Prostate gland (tissue), 2 donors: ENCODE measurements at regions not wholly inside any gene's neighbourhood (a gene's known extent, or its start where the extent isn't known, plus 50 kb on each side); places are given as distances from the start of the nearest gene placed in this dataset.

Source experiments
- DNase-seq: peaks from one replicate; pipeline ENCODE4 v3.0.0-alpha.2; 2019; ENCODE audit warnings: low spot score
- H3K27ac ChIP-seq, 2 donors: fragments of 200-600 bp; sonication (generic); 2 replicates each; pipeline ENCODE4 v1.5.1; 2017 to 2019
- H3K27me3 ChIP-seq: fragments of 200-600 bp; sonication (generic); replicated peaks from 2 replicates; pipeline ENCODE4 v1.5.1; 2019; ENCODE audit not compliant: insufficient read depth
- H3K36me3 ChIP-seq, 2 donors: fragments of 200-600 bp; sonication (generic); 1 replicate in 1 of 2; 2 replicates in 1 of 2; pipeline versions ENCODE4 v1.5.1 to v1.8.1; 2017 to 2019
- H3K4me1 ChIP-seq: fragments of 200-600 bp; sonication (generic); replicated peaks from 2 replicates; pipeline ENCODE4 v1.5.1; 2019
- H3K4me3 ChIP-seq, 2 donors: fragments of 200-600 bp; sonication (generic); 2 replicates each; pipeline ENCODE4 v1.5.1; 2017 to 2019
- H3K9me3 ChIP-seq: fragments of 200-600 bp; sonication (generic); 2 replicates; pipeline ENCODE4 v1.5.1; 2017
- POLR2A ChIP-seq: fragments of 450-650 bp; IDR thresholded peaks from one replicate; pipeline ENCODE4 v1.6.1; 2016; ENCODE audit warnings: antibody characterized with exemption, mild to moderate bottlenecking
- POLR2AphosphoS5 ChIP-seq: sonication (generic); formaldehyde crosslinking; IDR thresholded peaks from one replicate; pipeline ENCODE4 v1.6.1; 2017; ENCODE audit warnings: antibody characterized with exemption
- WGBS: methylation state at CpG from one replicate; pipeline ENCODE4 v1.1.5; 2018; 5-methylcytosine and 5-hydroxymethylcytosine counted together
- intact Hi-C: fragments of 100-400 bp; cut with DNase I; formaldehyde crosslinking; loops from one replicate; pipeline ENCODE4 v1.14.2; 2022
- TF ChIP-seq, protein P1 (sequence below), 4 experiments: fragments of 200-600 bp in 2 of 4; fragments of 450-650 bp in 2 of 4; sonication (generic) in 2 of 4; IDR thresholded peaks; 1 replicate in 3 of 4; 2 replicates in 1 of 4; pipeline ENCODE4 v1.5.1; 2016 to 2019; ENCODE audit warnings: antibody characterized with exemption in 4 of 4, mild to moderate bottlenecking in 2 of 4, moderate library complexity in 2 of 4

DNA sequence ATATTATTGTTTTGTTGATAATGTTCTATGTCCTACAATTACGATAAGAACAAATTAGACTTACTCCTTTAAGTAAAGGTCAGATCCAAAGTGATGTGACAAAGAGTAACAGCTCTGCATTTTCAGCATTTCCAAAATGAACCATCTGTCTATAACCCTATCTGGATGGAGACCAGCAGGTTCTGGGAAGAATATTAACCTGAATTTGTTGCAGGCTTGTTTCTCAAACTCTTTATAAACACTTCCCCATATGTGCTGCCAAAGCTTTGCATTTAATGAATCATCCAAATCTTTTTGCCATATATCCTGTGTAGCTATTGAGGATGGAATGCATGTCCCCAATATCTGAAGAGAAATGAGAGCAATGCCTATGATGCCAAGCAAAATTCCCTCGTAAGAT lies 198.9 kb upstream of the SLC27A6 start:
- Histone ChIP-seq H3K4me3 (no peak overlapping the region), H3K9me3 (no peaks in the 10 kb centered on the region), H3K36me3 (no peaks in the 10 kb centered on the region), H3K27me3 (no peaks in the 10 kb centered on the region), H3K4me1 (no peaks in the 10 kb centered on the region), H3K27ac (no peak overlapping the region)
- DNase-seq = no peak
- TF ChIP-seq, protein P1, sequence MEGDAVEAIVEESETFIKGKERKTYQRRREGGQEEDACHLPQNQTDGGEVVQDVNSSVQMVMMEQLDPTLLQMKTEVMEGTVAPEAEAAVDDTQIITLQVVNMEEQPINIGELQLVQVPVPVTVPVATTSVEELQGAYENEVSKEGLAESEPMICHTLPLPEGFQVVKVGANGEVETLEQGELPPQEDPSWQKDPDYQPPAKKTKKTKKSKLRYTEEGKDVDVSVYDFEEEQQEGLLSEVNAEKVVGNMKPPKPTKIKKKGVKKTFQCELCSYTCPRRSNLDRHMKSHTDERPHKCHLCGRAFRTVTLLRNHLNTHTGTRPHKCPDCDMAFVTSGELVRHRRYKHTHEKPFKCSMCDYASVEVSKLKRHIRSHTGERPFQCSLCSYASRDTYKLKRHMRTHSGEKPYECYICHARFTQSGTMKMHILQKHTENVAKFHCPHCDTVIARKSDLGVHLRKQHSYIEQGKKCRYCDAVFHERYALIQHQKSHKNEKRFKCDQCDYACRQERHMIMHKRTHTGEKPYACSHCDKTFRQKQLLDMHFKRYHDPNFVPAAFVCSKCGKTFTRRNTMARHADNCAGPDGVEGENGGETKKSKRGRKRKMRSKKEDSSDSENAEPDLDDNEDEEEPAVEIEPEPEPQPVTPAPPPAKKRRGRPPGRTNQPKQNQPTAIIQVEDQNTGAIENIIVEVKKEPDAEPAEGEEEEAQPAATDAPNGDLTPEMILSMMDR (IDR thresholded peaks at IDR 0.05) = no peak
- TF ChIP-seq POLR2AphosphoS5 (no peak), POLR2A (no peak)
- 87% methylated on average over 2 of the region's 2 CpGs for WGBS
- intact Hi-C loops = no loop called here

DNA sequence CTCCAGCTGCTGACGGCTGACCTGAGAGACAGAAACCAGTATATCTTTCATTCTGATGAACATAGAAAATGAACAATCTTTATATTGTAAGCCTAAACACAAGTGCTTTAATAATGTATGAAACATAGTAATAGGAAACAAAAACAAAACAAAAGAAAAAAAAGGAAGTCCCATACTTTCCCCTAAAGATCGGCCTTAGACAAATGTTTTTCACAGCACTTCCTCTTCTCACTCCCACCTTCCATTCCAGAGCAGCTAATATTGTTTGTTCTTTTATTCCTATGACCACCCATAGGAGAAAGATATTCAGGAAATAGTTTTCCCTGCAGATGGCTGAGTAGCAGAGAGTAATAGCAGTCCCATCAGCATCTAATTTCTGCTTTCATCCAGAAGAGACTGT lies 194.4 kb upstream of the SLC27A6 start:
- Histone ChIP-seq H3K27me3 (no peaks in the 10 kb centered on the region), H3K36me3 (no peaks in the 10 kb centered on the region), H3K9me3 (no peaks in the 10 kb centered on the region), H3K4me3 (no peak overlapping the region), H3K27ac (no peak overlapping the region), H3K4me1 (no peaks in the 10 kb centered on the region)
- intact Hi-C loops = no loop called here
- WGBS = 61% methylated on average over 2 of the region's 2 CpGs
- DNase-seq = no peak
- TF ChIP-seq, protein P1 (IDR thresholded peaks at IDR 0.05) = no peak
- no peak for TF ChIP-seq POLR2A
- no peak for TF ChIP-seq POLR2AphosphoS5

GRCh38 chr5:128772356-128772755 lies 192.9 kb upstream of the SLC27A6 start:
- TF ChIP-seq, protein P1 (IDR thresholded peaks at IDR 0.05) = no peak
- no peak for TF ChIP-seq POLR2A
- no peak for TF ChIP-seq POLR2AphosphoS5
- H3K36me3 ChIP-seq = no peaks in the 10 kb centered on the region
- no peaks in the 10 kb centered on the region for H3K4me1 ChIP-seq
- no peaks in the 10 kb centered on the region for H3K27me3 ChIP-seq
- WGBS = 51% methylated on average over 3 of the region's 3 CpGs
- intact Hi-C loops = no loop called here
- H3K27ac ChIP-seq = no peak overlapping the region
- H3K4me3 ChIP-seq = no peak overlapping the region
- no peaks in the 10 kb centered on the region for H3K9me3 ChIP-seq
- DNase-seq = no peak

- TF ChIP-seq POLR2AphosphoS5 (no peak), POLR2A (no peak)
- TF ChIP-seq, protein P1 (IDR thresholded peaks at IDR 0.05) = no peak
- intact Hi-C loops = no loop called here
- no peaks in the 10 kb centered on the region for H3K27me3 ChIP-seq
- H3K27ac ChIP-seq = no peak overlapping the region
- WGBS = 38% methylated on average over 4 of the region's 4 CpGs
- no peak for DNase-seq
- no peaks in the 10 kb centered on the region for H3K36me3 ChIP-seq
- H3K4me1 ChIP-seq = no peaks in the 10 kb centered on the region
- H3K9me3 ChIP-seq = no peaks in the 10 kb centered on the region
- H3K4me3 ChIP-seq = no peak overlapping the region
Measured at GRCh38 chr5:128773378-128773777, 191.9 kb upstream of the SLC27A6 start.

GRCh38 chr5:128774605-128775004 lies 190.7 kb upstream of the SLC27A6 start:
- Histone ChIP-seq H3K27me3 (no peaks in the 10 kb centered on the region), H3K27ac (no peak overlapping the region), H3K9me3 (no peaks in the 10 kb centered on the region), H3K36me3 (no peaks in the 10 kb centered on the region), H3K4me3 (no peak overlapping the region), H3K4me1 (no peaks in the 10 kb centered on the region)
- intact Hi-C loops = no loop called here
- no peak for DNase-seq
- 75% methylated on average over 7 of the region's 7 CpGs for WGBS
- TF ChIP-seq POLR2A (no peak), POLR2AphosphoS5 (no peak)
- TF ChIP-seq, protein P1 (IDR thresholded peaks at IDR 0.05) = no peak
